ENCODE measurements at regions not wholly inside any gene's neighbourhood (a gene's known extent, or its start where the extent isn't known, plus 50 kb on each side); places are given as distances from the start of the nearest gene placed in this dataset.

- TF ChIP-seq CTCF (IDR thresholded peaks at IDR 0.05) (no peak), RAD21 (IDR thresholded peaks at IDR 0.05; ENCODE audit: low read length) (no peak), EP300 (IDR thresholded peaks at IDR 0.05; ENCODE audit: borderline replicate concordance in 1 of 2, low read depth in 1 of 2, low read length in 1 of 2) (no peak), REST (IDR thresholded peaks at IDR 0.05; ENCODE audit: low read depth, low read length) (no peak), RFX5 (IDR thresholded peaks at IDR 0.05; ENCODE audit: low read length) (no peak)
These were observed 94.0 kb upstream of the ANKRD30BL start for GRCh38 chr2:132255714-132256113.
